ENCODE measurements at regions not wholly inside any gene's neighbourhood (a gene's known extent, or its start where the extent isn't known, plus 50 kb on each side); places are given as distances from the start of the nearest gene placed in this dataset.

GRCh38 chr4:44806071-44806470 is 79.7 kb upstream of the GNPDA2 start:
- TF ChIP-seq EZH2 (IDR thresholded peaks at IDR 0.05; ENCODE audit: borderline replicate concordance, low read depth, low read length, severe bottlenecking) (no peak), CTCF (IDR thresholded peaks at IDR 0.05; ENCODE audit: extremely low read depth in 1 of 2, insufficient read depth in 1 of 2, low read depth in 1 of 2, low read length in 2 of 2) (no peak), POLR2AphosphoS5 (IDR thresholded peaks at IDR 0.05; ENCODE audit: insufficient read depth, low read depth, low read length) (no peak), FOS (IDR thresholded peaks at IDR 0.05; ENCODE audit: borderline replicate concordance, insufficient read depth, low read length) (no peak)

Data from endothelial cell of umbilical vein (primary cell).